ENCODE measurements at regions not wholly inside any gene's neighbourhood (a gene's known extent, or its start where the extent isn't known, plus 50 kb on each side); places are given as distances from the start of the nearest gene placed in this dataset.

DNA sequence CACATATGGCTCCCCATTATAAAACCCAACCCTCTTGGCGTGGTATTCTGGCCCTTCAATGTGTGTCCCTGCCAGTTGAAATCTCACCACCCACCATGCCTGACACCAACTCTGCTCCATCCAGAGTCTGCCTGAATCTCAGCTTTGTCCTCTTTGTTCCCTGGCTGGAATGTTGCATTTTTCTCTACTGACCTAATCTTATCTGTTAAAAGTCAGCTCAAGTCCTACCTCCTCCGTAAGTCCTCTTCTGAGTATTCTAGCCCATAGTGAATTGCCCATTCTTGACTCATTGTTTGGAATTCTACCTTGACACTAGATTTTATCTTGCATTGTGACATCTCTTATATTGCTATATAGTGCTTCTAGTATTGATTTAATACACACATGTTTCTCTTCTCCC is 207.1 kb upstream of the VLDLR start:
- H3K9me3 Mint-ChIP-seq, result peaks cover 14% of the 10 kb centered on the region
- no peak for TF ChIP-seq CTCF (IDR thresholded peaks at IDR 0.05; ENCODE audit: unreplicated experiment)
- no peak overlapping the region for H3K4me3 Mint-ChIP-seq
- H3K36me3 Mint-ChIP-seq, result no peaks in the 10 kb centered on the region
- H3K4me1 Mint-ChIP-seq, result peaks cover 53% of the 10 kb centered on the region
- peak overlapping the region; percentile 1 for H3K27ac Mint-ChIP-seq
- no peak for DNase-seq (ENCODE audit: low spot score in 2 of 2, unreplicated experiment in 2 of 2)
- H3K27me3 Mint-ChIP-seq (ENCODE audit: low read depth), result no peaks in the 10 kb centered on the region

GRCh38 chr9:2415326-2415725 is 206.3 kb upstream of the VLDLR start:
- Mint-ChIP-seq H3K4me1 (peaks cover 57% of the 10 kb centered on the region), H3K27ac (no peak overlapping the region), H3K9me3 (peaks cover 10% of the 10 kb centered on the region), H3K4me3 (no peak overlapping the region), H3K36me3 (no peaks in the 10 kb centered on the region), H3K27me3 (ENCODE audit: low read depth) (no peaks in the 10 kb centered on the region)
- no peak for TF ChIP-seq CTCF (IDR thresholded peaks at IDR 0.05; ENCODE audit: unreplicated experiment)
- DNase-seq (ENCODE audit: low spot score in 2 of 2, unreplicated experiment in 2 of 2), result no peak

- Mint-ChIP-seq H3K9me3 (peaks cover 7% of the 10 kb centered on the region), H3K27ac (peak overlapping the region; percentile 91), H3K4me1 (peaks cover 46% of the 10 kb centered on the region), H3K4me3 (no peak overlapping the region), H3K36me3 (peaks cover 2% of the 10 kb centered on the region), H3K27me3 (ENCODE audit: low read depth) (no peaks in the 10 kb centered on the region)
- no peak for TF ChIP-seq CTCF (IDR thresholded peaks at IDR 0.05; ENCODE audit: unreplicated experiment)
- DNase-seq (ENCODE audit: low spot score in 2 of 2, unreplicated experiment in 2 of 2), result no peak
Observed at GRCh38 chr9:2417730-2418129, 203.9 kb upstream of the VLDLR start.

DNA sequence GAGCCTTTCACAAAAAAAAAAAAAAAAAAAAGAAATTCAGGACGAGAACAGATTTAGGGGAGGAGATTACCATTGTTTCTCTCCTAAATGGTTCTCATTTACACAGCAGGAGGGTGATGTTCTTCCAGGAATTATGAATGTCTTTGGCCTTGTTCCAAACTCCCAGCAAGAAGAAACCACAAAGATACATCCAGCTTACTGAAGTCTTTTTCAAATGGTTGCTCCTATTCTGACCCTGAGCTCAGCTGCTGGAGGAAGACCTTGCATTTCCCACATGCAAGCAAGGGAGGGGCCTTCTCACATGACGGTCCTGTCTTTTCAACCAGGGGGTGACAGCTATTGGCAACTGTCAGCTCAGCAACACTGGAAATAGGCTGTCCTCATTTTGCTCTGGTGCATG is 203.0 kb upstream of the VLDLR start:
- no peak overlapping the region for H3K4me3 Mint-ChIP-seq
- peak overlapping the region; percentile 91 for H3K27ac Mint-ChIP-seq
- TF ChIP-seq CTCF (IDR thresholded peaks at IDR 0.05; ENCODE audit: unreplicated experiment), result no peak

GRCh38 chr9:2419347-2419746 is 202.2 kb upstream of the VLDLR start:
- TF ChIP-seq CTCF (IDR thresholded peaks at IDR 0.05; ENCODE audit: unreplicated experiment), result no peak
- Mint-ChIP-seq H3K36me3 (peaks cover 2% of the 10 kb centered on the region), H3K27ac (peak overlapping the region; percentile 91), H3K27me3 (ENCODE audit: low read depth) (no peaks in the 10 kb centered on the region), H3K4me1 (peaks cover 44% of the 10 kb centered on the region), H3K4me3 (no peak overlapping the region), H3K9me3 (peaks cover 12% of the 10 kb centered on the region)
- no peak for DNase-seq (ENCODE audit: low spot score in 2 of 2, unreplicated experiment in 2 of 2)

More for the DNA sequence above, 203.0 kb upstream of the VLDLR start:
- Mint-ChIP-seq H3K36me3 (peaks cover 2% of the 10 kb centered on the region), H3K4me1 (peaks cover 44% of the 10 kb centered on the region), H3K27me3 (ENCODE audit: low read depth) (no peaks in the 10 kb centered on the region), H3K9me3 (peaks cover 8% of the 10 kb centered on the region)
- no peak for DNase-seq (ENCODE audit: low spot score in 2 of 2, unreplicated experiment in 2 of 2)

- peaks cover 51% of the 10 kb centered on the region for H3K4me1 Mint-ChIP-seq
- TF ChIP-seq CTCF (IDR thresholded peaks at IDR 0.05; ENCODE audit: unreplicated experiment), result no peak
- H3K27me3 Mint-ChIP-seq (ENCODE audit: low read depth), result no peaks in the 10 kb centered on the region
- no peak overlapping the region for H3K4me3 Mint-ChIP-seq
- H3K27ac Mint-ChIP-seq, result no peak overlapping the region
- peaks cover 7% of the 10 kb centered on the region for H3K9me3 Mint-ChIP-seq
- DNase-seq (ENCODE audit: low spot score in 2 of 2, unreplicated experiment in 2 of 2), result no peak
- H3K36me3 Mint-ChIP-seq, result peaks cover 2% of the 10 kb centered on the region
Observed at GRCh38 chr9:2420543-2420942, 201.0 kb upstream of the VLDLR start.
